ENCODE measurements at regions not wholly inside any gene's neighbourhood (a gene's known extent, or its start where the extent isn't known, plus 50 kb on each side); places are given as distances from the start of the nearest gene placed in this dataset.
A peak's percentile ranks its signal among the peaks of the same experiment; 100 is the strongest.

DNA sequence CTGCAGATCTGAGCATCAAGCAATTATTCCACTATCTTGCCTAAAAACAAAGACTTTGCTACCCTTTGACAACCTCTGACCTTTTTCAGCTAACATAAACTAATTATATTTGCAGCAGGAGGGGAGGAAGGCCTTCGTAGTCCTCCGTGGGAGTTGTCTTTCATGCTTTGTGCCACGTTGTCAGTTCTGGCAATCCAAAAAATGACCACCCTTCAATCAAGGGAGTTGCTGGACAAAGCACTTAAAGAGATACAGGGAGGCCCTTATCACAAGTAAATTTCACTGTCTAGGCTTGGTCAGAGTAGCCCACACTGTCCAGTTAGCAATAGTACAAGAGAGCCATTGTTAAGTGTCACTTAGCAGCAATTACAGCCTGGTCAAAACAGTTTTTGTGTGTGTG lies 578.9 kb downstream of the HAO1 start:
- Mint-ChIP-seq H3K9me3 (peaks cover 8% of the 10 kb centered on the region), H3K4me1 (peaks cover 17% of the 10 kb centered on the region), H3K27me3 (ENCODE audit: insufficient read depth) (peaks cover 6% of the 10 kb centered on the region), H3K4me3 (no peak overlapping the region), H3K27ac (no peak overlapping the region), H3K36me3 (ENCODE audit: low read depth) (no peaks in the 10 kb centered on the region)
- TF ChIP-seq, protein P1, sequence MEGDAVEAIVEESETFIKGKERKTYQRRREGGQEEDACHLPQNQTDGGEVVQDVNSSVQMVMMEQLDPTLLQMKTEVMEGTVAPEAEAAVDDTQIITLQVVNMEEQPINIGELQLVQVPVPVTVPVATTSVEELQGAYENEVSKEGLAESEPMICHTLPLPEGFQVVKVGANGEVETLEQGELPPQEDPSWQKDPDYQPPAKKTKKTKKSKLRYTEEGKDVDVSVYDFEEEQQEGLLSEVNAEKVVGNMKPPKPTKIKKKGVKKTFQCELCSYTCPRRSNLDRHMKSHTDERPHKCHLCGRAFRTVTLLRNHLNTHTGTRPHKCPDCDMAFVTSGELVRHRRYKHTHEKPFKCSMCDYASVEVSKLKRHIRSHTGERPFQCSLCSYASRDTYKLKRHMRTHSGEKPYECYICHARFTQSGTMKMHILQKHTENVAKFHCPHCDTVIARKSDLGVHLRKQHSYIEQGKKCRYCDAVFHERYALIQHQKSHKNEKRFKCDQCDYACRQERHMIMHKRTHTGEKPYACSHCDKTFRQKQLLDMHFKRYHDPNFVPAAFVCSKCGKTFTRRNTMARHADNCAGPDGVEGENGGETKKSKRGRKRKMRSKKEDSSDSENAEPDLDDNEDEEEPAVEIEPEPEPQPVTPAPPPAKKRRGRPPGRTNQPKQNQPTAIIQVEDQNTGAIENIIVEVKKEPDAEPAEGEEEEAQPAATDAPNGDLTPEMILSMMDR (conservative IDR thresholded peaks at IDR 0.05) = no peak
- H3K4me1 ChIP-seq (ENCODE audit: control insufficient read depth, insufficient read depth, low read length) = peaks cover 11% of the 10 kb centered on the region
- no peaks in the 10 kb centered on the region for H3K36me3 ChIP-seq (ENCODE audit: control insufficient read depth, insufficient read depth, low read length)
- H3K9me3 ChIP-seq (ENCODE audit: control insufficient read depth, low read length) = peaks cover 4% of the 10 kb centered on the region
- 50 to 73% methylated on average over 1 to 3 of the region's 3 CpGs for WGBS, 2 experiments (ENCODE audit: insufficient coverage in 1 of 2, insufficient read length in 1 of 2)
- no peak overlapping the region for H3K4me3 ChIP-seq (ENCODE audit: low read length)
- peak; percentile 45 for DNase-seq
- peak overlapping the region; percentile 18 for H3K9ac ChIP-seq (ENCODE audit: extremely low read depth, low read length, poor library complexity, severe bottlenecking)
- no peaks in the 10 kb centered on the region for H3K27me3 ChIP-seq (ENCODE audit: control insufficient read depth, insufficient read depth, low read length, poor library complexity, severe bottlenecking)
- H3K27ac ChIP-seq (ENCODE audit: low read depth, low read length) = peak overlapping the region; percentile 49

DNA sequence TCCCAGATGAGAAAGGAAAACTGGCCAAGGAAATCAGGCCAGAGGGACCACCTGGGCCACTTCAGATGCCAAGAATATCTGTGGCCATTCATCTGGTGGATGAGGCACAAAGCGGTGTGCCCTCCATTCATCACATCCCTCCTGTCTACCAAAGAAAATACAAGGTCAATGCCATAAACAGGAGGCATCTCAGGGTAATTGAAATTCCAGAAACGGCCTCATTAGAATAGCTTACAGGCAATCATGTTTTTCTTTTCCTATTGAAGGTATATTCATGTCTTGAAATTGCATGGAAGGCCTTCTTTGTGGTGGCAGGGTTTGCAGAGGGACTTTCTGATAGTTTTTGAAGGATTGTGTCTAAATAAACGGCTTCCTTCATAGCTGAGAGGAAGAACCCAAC lies 578.3 kb downstream of the HAO1 start:
- Mint-ChIP-seq H3K27ac (no peak overlapping the region), H3K36me3 (ENCODE audit: low read depth) (no peaks in the 10 kb centered on the region), H3K27me3 (ENCODE audit: insufficient read depth) (peaks cover 6% of the 10 kb centered on the region), H3K4me3 (no peak overlapping the region), H3K9me3 (peaks cover 8% of the 10 kb centered on the region), H3K4me1 (peaks cover 17% of the 10 kb centered on the region)
- H3K9ac ChIP-seq (ENCODE audit: extremely low read depth, low read length, poor library complexity, severe bottlenecking) = no peak overlapping the region
- H3K36me3 ChIP-seq (ENCODE audit: control insufficient read depth, insufficient read depth, low read length) = no peaks in the 10 kb centered on the region
- peaks cover 11% of the 10 kb centered on the region for H3K4me1 ChIP-seq (ENCODE audit: control insufficient read depth, insufficient read depth, low read length)
- H3K27ac ChIP-seq (ENCODE audit: low read depth, low read length) = no peak overlapping the region
- H3K27me3 ChIP-seq (ENCODE audit: control insufficient read depth, insufficient read depth, low read length, poor library complexity, severe bottlenecking) = no peaks in the 10 kb centered on the region
- no peak for DNase-seq
- H3K9me3 ChIP-seq (ENCODE audit: control insufficient read depth, low read length) = peaks cover 7% of the 10 kb centered on the region
- 91 to 93% methylated on average over 3 of the region's 3 CpGs for WGBS, 2 experiments (ENCODE audit: insufficient coverage in 1 of 2, insufficient read length in 1 of 2)
- TF ChIP-seq, protein P1 (conservative IDR thresholded peaks at IDR 0.05) = no peak
- no peak overlapping the region for H3K4me3 ChIP-seq (ENCODE audit: low read length)

GRCh38 chr20:7362601-7363000 lies 577.7 kb downstream of the HAO1 start:
- Mint-ChIP-seq H3K27me3 (ENCODE audit: insufficient read depth) (peaks cover 6% of the 10 kb centered on the region), H3K9me3 (peaks cover 8% of the 10 kb centered on the region), H3K4me1 (peaks cover 17% of the 10 kb centered on the region), H3K4me3 (no peak overlapping the region), H3K27ac (no peak overlapping the region), H3K36me3 (ENCODE audit: low read depth) (no peaks in the 10 kb centered on the region)
- no peak for DNase-seq
- peaks cover 11% of the 10 kb centered on the region for H3K4me1 ChIP-seq (ENCODE audit: control insufficient read depth, insufficient read depth, low read length)
- no peak overlapping the region for H3K9ac ChIP-seq (ENCODE audit: extremely low read depth, low read length, poor library complexity, severe bottlenecking)
- no peak overlapping the region for H3K4me3 ChIP-seq (ENCODE audit: low read length)
- peaks cover 7% of the 10 kb centered on the region for H3K9me3 ChIP-seq (ENCODE audit: control insufficient read depth, low read length)
- TF ChIP-seq, protein P1 (conservative IDR thresholded peaks at IDR 0.05) = no peak
- no peaks in the 10 kb centered on the region for H3K27me3 ChIP-seq (ENCODE audit: control insufficient read depth, insufficient read depth, low read length, poor library complexity, severe bottlenecking)
- H3K36me3 ChIP-seq (ENCODE audit: control insufficient read depth, insufficient read depth, low read length) = no peaks in the 10 kb centered on the region
- 90 to 100% methylated on average over 2 of the region's 2 CpGs for WGBS, 2 experiments (ENCODE audit: insufficient coverage in 1 of 2, insufficient read length in 1 of 2)
- no peak overlapping the region for H3K27ac ChIP-seq (ENCODE audit: low read depth, low read length)

Data from endodermal cell (in vitro differentiated cells).